ENCODE measurements at regions not wholly inside any gene's neighbourhood (a gene's known extent, or its start where the extent isn't known, plus 50 kb on each side); places are given as distances from the start of the nearest gene placed in this dataset.

DNA sequence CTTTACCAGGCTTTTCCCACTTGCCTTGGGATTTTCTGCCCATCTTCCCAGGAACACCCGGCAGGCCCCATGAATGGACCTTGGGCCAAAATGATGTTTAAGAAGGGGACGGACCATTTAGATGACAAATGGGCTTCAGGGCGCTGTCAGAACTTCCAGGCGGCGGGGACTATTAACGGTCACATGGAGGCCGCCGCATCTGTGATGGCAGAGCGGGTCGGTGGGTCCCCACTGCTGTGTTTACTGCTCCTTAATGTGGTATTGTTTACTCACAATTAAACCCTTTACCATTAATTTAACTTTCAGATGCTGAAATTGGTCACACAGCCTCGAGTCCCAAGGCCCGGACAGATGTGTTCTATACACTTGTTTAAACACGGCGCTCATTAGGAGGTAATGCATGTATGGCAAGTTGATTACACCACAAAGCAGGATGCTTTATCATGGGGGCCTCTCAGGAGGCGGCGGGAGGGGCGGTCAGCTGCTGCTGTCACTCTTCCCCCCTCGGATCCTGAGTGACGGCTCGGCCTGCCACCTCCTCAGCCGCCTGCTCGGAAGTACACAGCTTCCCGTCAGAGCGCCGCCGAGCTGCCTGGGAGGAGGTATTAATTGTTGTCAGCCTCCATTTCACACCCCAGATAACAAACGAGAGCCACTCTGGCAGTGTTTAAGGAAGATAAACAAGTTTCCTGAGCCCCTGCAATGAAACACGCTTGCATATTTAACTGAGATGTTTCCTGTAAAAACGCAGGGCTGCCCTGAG is 83.9 kb upstream of the IRX3 start:
- ChIA-PET POLR2A (no interaction called here), CTCF (no interaction called here)
- no peaks in the 10 kb centered on the region for H3K4me1 Mint-ChIP-seq
- H3K36me3 Mint-ChIP-seq (ENCODE audit: low read depth), result no peaks in the 10 kb centered on the region
- DNase-seq (no peak), ATAC-seq (no peak)
- H3K27me3 Mint-ChIP-seq, result peaks cover 36% of the 10 kb centered on the region
- H3K27ac Mint-ChIP-seq, result no peak overlapping the region
- H3K4me3 Mint-ChIP-seq, result no peak overlapping the region
- H3K9me3 Mint-ChIP-seq (ENCODE audit: low read depth), result no peaks in the 10 kb centered on the region
- intact Hi-C loops (cut with DNase I, micrococcal nuclease), result no loop called here

DNA sequence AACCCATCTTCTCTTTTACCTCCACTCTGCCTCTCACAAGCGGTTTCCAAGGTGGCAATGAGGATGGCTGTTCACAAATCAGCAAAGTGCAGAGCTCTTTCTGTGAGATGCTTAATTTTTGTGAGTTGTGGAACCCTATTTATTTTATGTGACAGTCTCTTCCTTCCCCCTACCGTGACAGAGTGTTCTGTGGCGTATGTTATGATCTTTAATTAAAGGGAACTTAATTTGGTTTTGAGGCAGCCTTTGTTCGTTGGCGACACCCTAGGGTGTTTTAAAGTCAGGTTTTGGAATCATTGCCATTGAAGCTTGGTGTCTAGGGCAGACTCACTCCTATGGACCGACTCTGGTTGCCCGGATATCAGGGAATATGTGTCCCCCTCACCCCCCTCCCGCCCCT is 83.3 kb upstream of the IRX3 start:
- H3K36me3 Mint-ChIP-seq (ENCODE audit: low read depth), result no peaks in the 10 kb centered on the region
- CTCF ChIA-PET, result no interaction called here
- H3K4me3 Mint-ChIP-seq, result no peak overlapping the region
- ATAC-seq (no peak), DNase-seq (no peak)
- intact Hi-C loops (cut with DNase I, micrococcal nuclease), result no loop called here
- H3K27ac Mint-ChIP-seq, result no peak overlapping the region
- POLR2A ChIA-PET, result no interaction called here
- peaks cover 31% of the 10 kb centered on the region for H3K27me3 Mint-ChIP-seq
- H3K4me1 Mint-ChIP-seq, result no peaks in the 10 kb centered on the region
- H3K9me3 Mint-ChIP-seq (ENCODE audit: low read depth), result no peaks in the 10 kb centered on the region

GRCh38 chr16:54366943-54367342 is 80.4 kb upstream of the IRX3 start:
- Mint-ChIP-seq H3K36me3 (ENCODE audit: low read depth) (no peaks in the 10 kb centered on the region), H3K4me1 (no peaks in the 10 kb centered on the region), H3K9me3 (ENCODE audit: low read depth) (no peaks in the 10 kb centered on the region), H3K4me3 (no peak overlapping the region), H3K27ac (no peak overlapping the region), H3K27me3 (peaks cover 30% of the 10 kb centered on the region)
- ChIA-PET CTCF (no interaction called here), POLR2A (no interaction called here)
- ATAC-seq (no peak), DNase-seq (no peak)
- intact Hi-C loops (cut with DNase I, micrococcal nuclease), result no loop called here

DNA sequence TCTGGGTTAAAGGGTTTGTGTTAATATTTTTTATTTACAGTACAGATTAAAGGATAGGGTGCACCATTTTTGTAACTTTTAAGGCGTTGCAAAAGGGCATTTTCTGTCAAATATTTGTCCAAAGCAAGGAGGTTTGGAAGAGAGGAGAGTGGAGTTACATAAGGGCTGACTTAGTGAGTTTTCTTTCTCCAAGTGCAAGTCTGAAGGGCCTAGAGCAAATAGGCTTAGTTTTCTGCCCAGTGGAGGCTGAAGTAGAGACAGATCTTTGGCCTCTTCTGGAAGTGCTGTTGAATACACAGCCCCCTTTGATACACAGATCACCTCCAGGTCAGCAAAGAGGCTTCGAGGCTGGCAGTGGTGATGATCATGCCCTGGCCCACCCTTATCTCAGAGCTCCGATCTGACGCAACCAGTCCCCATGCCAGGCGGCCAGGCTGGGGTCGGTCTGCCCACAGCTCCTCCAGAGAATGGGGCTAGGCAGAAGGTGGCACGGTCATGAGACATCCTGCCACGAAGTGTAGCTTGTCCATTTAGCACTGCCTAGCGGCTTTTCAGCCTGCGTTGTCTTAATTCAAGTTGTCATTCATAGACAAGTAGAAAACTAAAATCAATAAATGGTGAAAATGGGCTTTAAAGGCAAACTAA is 79.5 kb upstream of the IRX3 start:
- DNase-seq, result no peak
- Mint-ChIP-seq H3K36me3 (ENCODE audit: low read depth) (no peaks in the 10 kb centered on the region), H3K9me3 (ENCODE audit: low read depth) (no peaks in the 10 kb centered on the region), H3K27ac (no peak overlapping the region), H3K4me1 (no peaks in the 10 kb centered on the region), H3K4me3 (no peak overlapping the region), H3K27me3 (peaks cover 36% of the 10 kb centered on the region)
- CTCF ChIA-PET, result no interaction called here
- intact Hi-C loops (cut with DNase I, micrococcal nuclease), result no loop called here
- POLR2A ChIA-PET, result no interaction called here
- ATAC-seq, result no peak

GRCh38 chr16:54363766-54364165 is 77.2 kb upstream of the IRX3 start:
- CTCF ChIA-PET, result interaction anchor here (0.9 kb wide), 1 partner anchor 21 kb away, joined by 3 read pairs; no protein-coding TSS in a partner anchor

DNA sequence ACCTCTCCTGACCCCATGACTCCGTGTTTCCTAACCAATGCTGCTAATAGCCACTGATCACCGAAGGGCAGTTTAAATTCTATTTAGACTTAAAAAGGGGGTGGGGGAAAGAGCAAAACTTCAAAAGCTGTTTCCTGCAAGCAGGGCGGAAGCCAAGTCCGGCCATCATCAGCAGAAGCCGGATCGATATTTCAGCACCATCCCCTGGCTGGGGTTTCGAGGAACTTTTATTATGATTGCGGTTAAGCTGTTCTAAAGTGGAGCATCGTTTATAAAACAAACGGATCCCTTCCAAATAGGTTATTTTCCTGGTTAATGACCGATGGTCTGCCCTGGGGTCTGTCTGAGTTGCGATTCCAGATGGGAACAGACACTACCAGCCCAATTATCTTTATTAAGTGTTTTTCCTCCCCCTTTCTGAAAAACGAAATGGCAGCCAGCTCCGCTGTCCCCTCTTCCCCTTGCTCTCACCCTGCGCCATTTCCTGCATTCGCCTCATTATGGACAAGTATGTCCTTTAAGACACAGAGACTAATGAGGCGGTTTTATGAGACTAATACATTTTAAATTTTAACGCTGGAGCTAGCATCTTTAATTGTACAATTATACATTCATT is 76.1 kb upstream of the IRX3 start:
- Mint-ChIP-seq H3K4me3 (no peak overlapping the region), H3K36me3 (ENCODE audit: low read depth) (no peaks in the 10 kb centered on the region), H3K27ac (no peak overlapping the region), H3K27me3 (peaks cover 35% of the 10 kb centered on the region), H3K4me1 (no peaks in the 10 kb centered on the region), H3K9me3 (ENCODE audit: low read depth) (no peaks in the 10 kb centered on the region)
- DNase-seq (no peak), ATAC-seq (no peak)
- POLR2A ChIA-PET, result no interaction called here
- CTCF ChIA-PET, result interaction anchor here (0.6 to 0.7 kb wide), 2 partner anchors 175 to 457 kb away, joined by 3 read pairs; no protein-coding TSS in a partner anchor
- intact Hi-C loops (cut with DNase I, micrococcal nuclease), result no loop called here

More at GRCh38 chr16:54363766-54364165, 77.2 kb upstream of the IRX3 start:
- ATAC-seq (no peak), DNase-seq (no peak)
- Mint-ChIP-seq H3K9me3 (ENCODE audit: low read depth) (no peaks in the 10 kb centered on the region), H3K36me3 (ENCODE audit: low read depth) (no peaks in the 10 kb centered on the region), H3K27ac (no peak overlapping the region), H3K4me3 (no peak overlapping the region), H3K27me3 (peaks cover 34% of the 10 kb centered on the region), H3K4me1 (no peaks in the 10 kb centered on the region)
- intact Hi-C loops (cut with DNase I, micrococcal nuclease), result no loop called here
- POLR2A ChIA-PET, result no interaction called here

DNA sequence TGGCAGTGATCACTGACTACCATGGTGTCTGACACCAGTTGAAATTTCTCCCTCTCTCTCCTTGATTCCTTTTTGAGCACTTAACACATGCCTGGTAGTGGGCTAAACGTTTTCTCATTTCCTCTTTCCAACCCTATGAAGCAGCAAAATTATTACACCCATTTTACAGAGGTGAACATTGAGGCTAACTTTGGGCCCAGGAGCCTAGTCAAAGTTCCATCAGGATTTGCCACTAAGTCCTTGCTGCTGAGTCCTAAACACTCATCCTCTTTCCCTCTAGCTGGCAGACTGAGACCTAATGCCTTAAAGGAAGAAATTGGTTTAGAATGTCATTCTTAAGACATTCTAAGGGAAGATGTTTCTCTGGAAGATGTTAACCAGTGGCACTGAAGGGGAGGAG is 74.7 kb upstream of the IRX3 start:
- ATAC-seq, result no peak
- Mint-ChIP-seq H3K4me1 (no peaks in the 10 kb centered on the region), H3K36me3 (ENCODE audit: low read depth) (no peaks in the 10 kb centered on the region), H3K4me3 (no peak overlapping the region), H3K27ac (no peak overlapping the region), H3K9me3 (ENCODE audit: low read depth) (no peaks in the 10 kb centered on the region), H3K27me3 (peaks cover 39% of the 10 kb centered on the region)
- intact Hi-C loops (cut with DNase I, micrococcal nuclease), result no loop called here
- CTCF ChIA-PET, result interaction anchor here (0.6 kb wide), 1 partner anchor 1380 kb away, joined by 3 read pairs; no protein-coding TSS in a partner anchor
- no peak for DNase-seq
- POLR2A ChIA-PET, result no interaction called here

DNA sequence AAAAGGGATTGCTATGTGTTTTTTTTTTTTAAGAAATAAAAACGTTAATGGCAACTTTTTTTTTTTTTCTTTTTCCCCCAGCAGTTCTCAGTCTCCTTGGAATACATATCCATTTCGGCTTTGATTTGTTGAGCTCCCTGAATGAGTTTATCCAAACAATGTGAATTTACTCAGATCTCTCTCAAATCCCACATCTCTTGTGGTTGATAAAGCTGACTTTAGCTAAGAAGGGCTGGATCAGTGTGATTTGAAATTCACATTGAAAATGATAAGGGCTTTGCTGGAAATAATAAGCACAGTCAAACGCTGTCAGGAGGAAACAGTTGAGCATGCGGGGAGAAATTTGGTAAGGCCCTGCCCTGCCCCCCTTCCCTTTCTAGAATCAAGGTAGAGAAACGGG is 74.1 kb upstream of the IRX3 start:
- no peaks in the 10 kb centered on the region for H3K9me3 Mint-ChIP-seq (ENCODE audit: low read depth)
- peaks cover 39% of the 10 kb centered on the region for H3K27me3 Mint-ChIP-seq
- H3K36me3 Mint-ChIP-seq (ENCODE audit: low read depth), result no peaks in the 10 kb centered on the region
- H3K4me1 Mint-ChIP-seq, result no peaks in the 10 kb centered on the region
- no peak overlapping the region for H3K27ac Mint-ChIP-seq
- ChIA-PET POLR2A (no interaction called here), CTCF (interaction anchor here (1.0 kb wide), 1 partner anchor 21 kb away, joined by 3 read pairs; no protein-coding TSS in a partner anchor)
- intact Hi-C loops (cut with DNase I, micrococcal nuclease), result no loop called here
- DNase-seq (no peak), ATAC-seq (no peak)
- no peak overlapping the region for H3K4me3 Mint-ChIP-seq

GRCh38 chr16:54359555-54359954 is 73.0 kb upstream of the IRX3 start:
- no peaks in the 10 kb centered on the region for H3K36me3 Mint-ChIP-seq (ENCODE audit: low read depth)
- intact Hi-C loops (cut with DNase I, micrococcal nuclease), result no loop called here
- H3K27me3 Mint-ChIP-seq, result peaks cover 39% of the 10 kb centered on the region
- H3K4me1 Mint-ChIP-seq, result no peaks in the 10 kb centered on the region
- ATAC-seq, result no peak
- H3K4me3 Mint-ChIP-seq, result no peak overlapping the region
- CTCF ChIA-PET, result interaction anchor here (1.0 kb wide), 1 partner anchor 22 kb away, joined by 3 read pairs; no protein-coding TSS in a partner anchor
- no peak overlapping the region for H3K27ac Mint-ChIP-seq
- POLR2A ChIA-PET, result no interaction called here
- peaks cover 2% of the 10 kb centered on the region for H3K9me3 Mint-ChIP-seq (ENCODE audit: low read depth)
- DNase-seq, result no peak

DNA sequence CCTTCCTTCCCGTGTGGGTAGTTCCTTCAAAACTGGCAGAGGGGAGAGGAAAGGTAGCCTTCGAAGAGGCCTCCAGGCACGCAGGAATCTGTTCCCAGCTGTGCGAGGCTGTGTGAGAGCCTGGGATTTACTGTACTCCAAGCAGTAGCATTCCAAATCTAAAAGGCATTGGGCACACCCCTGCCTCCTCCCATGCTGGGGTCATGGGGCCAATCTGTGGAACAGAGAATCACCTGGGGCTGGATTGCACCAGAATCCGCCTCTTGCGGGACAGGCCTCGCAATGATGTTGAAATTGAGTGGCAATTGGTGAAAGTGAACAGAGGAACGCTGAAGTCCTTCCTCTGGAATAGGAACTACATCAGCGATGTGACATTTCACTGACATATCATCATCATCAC is 72.5 kb upstream of the IRX3 start:
- Mint-ChIP-seq H3K27me3 (peaks cover 38% of the 10 kb centered on the region), H3K4me3 (no peak overlapping the region), H3K4me1 (no peaks in the 10 kb centered on the region), H3K36me3 (ENCODE audit: low read depth) (no peaks in the 10 kb centered on the region), H3K27ac (no peak overlapping the region), H3K9me3 (ENCODE audit: low read depth) (peaks cover 2% of the 10 kb centered on the region)
- intact Hi-C loops (cut with DNase I, micrococcal nuclease), result no loop called here
- ChIA-PET CTCF (no interaction called here), POLR2A (no interaction called here)
- DNase-seq (no peak), ATAC-seq (no peak)

DNA sequence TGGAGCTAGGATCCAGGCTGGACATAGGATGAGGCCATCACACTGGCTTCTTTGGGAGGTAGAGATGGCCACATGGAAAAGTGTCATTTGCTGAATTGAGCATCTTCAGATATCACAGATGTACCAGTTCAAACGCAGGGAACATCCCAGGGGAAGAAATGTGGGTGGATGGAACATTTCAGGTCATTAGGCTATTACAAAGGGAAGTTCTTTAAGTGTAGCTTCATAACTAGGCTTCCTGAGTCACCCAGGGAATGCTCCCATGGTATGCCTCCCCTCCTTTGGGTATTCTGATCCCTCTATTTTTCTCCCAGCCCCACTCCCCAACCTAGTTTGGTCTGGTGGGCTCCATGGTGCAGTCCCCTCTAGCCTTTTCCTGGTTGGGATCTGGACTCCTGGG is 69.8 kb upstream of the IRX3 start:
- intact Hi-C loops (cut with DNase I, micrococcal nuclease), result no loop called here
- Mint-ChIP-seq H3K9me3 (ENCODE audit: low read depth) (peaks cover 2% of the 10 kb centered on the region), H3K36me3 (ENCODE audit: low read depth) (no peaks in the 10 kb centered on the region), H3K27ac (no peak overlapping the region), H3K27me3 (peaks cover 21% of the 10 kb centered on the region), H3K4me3 (no peak overlapping the region), H3K4me1 (no peaks in the 10 kb centered on the region)
- ChIA-PET POLR2A (no interaction called here), CTCF (no interaction called here)
- no peak for DNase-seq
- ATAC-seq, result no peak

DNA sequence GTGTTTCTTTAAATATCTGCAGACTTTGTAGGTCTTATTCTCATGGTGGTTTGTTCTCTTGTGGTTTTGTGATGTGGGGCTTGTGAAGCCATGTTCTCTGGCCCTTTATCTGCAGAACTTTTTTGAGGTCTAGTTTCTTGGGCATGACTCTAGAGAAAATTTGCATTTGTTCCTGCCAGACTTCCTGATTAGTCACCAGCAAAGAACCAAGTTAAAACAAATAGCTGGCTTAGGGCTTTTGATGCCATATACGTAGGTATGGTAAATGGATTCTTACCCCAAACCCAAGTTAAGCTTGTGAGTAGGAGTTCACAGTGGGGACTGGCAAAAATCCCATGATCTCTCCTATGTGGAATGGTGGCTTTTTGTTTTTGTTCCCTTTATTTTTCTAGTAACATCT is 68.7 kb upstream of the IRX3 start:
- Mint-ChIP-seq H3K9me3 (ENCODE audit: low read depth) (peaks cover 2% of the 10 kb centered on the region), H3K27me3 (peaks cover 16% of the 10 kb centered on the region), H3K4me1 (no peaks in the 10 kb centered on the region), H3K4me3 (no peak overlapping the region), H3K36me3 (ENCODE audit: low read depth) (no peaks in the 10 kb centered on the region), H3K27ac (no peak overlapping the region)
- intact Hi-C loops (cut with DNase I, micrococcal nuclease), result no loop called here
- ChIA-PET POLR2A (no interaction called here), CTCF (interaction anchor here (0.5 kb wide), 1 partner anchor 527 kb away, joined by 3 read pairs; no protein-coding TSS in a partner anchor)
- ATAC-seq, result no peak
- no peak for DNase-seq
